ENCODE measurements at regions not wholly inside any gene's neighbourhood (a gene's known extent, or its start where the extent isn't known, plus 50 kb on each side); places are given as distances from the start of the nearest gene placed in this dataset.

- no peak for TF ChIP-seq POLR2A (IDR thresholded peaks at IDR 0.05; ENCODE audit: borderline replicate concordance, extremely low read depth, insufficient read depth, insufficient read length)
- TF ChIP-seq EZH2 (IDR thresholded peaks at IDR 0.05), result no peak
- TF ChIP-seq POLR2AphosphoS5 (IDR thresholded peaks at IDR 0.05; ENCODE audit: low read depth, low read length), result no peak
- TF ChIP-seq REST (IDR thresholded peaks at IDR 0.05; ENCODE audit: low read depth), result no peak
- TF ChIP-seq ELF1 (IDR thresholded peaks at IDR 0.05; ENCODE audit: borderline replicate concordance, low read depth), result no peak
These were observed 82.6 kb upstream of the RGPD5 start for GRCh38 chr2:109711230-109712122.
